AG04450 (cell line): ENCODE measurements at regions not wholly inside any gene's neighbourhood (a gene's known extent, or its start where the extent isn't known, plus 50 kb on each side); places are given as distances from the start of the nearest gene placed in this dataset.

ENCODE experiments used
- CTCF ChIA-PET: fragments of 300-600, 350-600 bp; formaldehyde crosslinking; extraction: SDS; loops from one replicate; lab custom pipeline; 2022; ENCODE audit warnings: antibody characterized with exemption, inconsistent platforms; lab: Charles Lee
- POLR2A ChIA-PET: fragments of 350-600 bp; formaldehyde crosslinking; extraction: SDS; loops from one replicate; lab custom pipeline; 2021; ENCODE audit warnings: antibody characterized with exemption, inconsistent platforms; lab: Yijun Ruan, JAX
- DNase-seq: peaks from one replicate; pipeline ENCODE4 v3.0.0-alpha.2; 2011; ENCODE audit warnings: low read depth, low spot score
- H3K27ac ChIP-seq: one replicate; pipeline ENCODE4 v1.5.1; 2012; ENCODE audit warnings: low read depth, low read length, control low read depth
- H3K27me3 ChIP-seq: one replicate; pipeline ENCODE4 v1.6.0; 2012; ENCODE audit warnings: low read length; ENCODE audit not compliant: control insufficient read depth, insufficient read depth
- H3K4me3 ChIP-seq: 2 replicates; pipeline ENCODE4 v1.5.1; 2011; ENCODE audit warnings: mild to moderate bottlenecking, low read depth, low read length, control low read depth
- H3K9me3 ChIP-seq: 2 replicates; pipeline ENCODE4 v1.5.1; 2012; ENCODE audit warnings: low read length; ENCODE audit not compliant: control insufficient read depth, insufficient read depth
- TF ChIP-seq, protein P1 (sequence below): IDR thresholded peaks from 2 replicates; pipeline ENCODE4 v1.5.1; 2011; ENCODE audit warnings: low read depth, low read length, control low read depth, inconsistent platforms

DNA sequence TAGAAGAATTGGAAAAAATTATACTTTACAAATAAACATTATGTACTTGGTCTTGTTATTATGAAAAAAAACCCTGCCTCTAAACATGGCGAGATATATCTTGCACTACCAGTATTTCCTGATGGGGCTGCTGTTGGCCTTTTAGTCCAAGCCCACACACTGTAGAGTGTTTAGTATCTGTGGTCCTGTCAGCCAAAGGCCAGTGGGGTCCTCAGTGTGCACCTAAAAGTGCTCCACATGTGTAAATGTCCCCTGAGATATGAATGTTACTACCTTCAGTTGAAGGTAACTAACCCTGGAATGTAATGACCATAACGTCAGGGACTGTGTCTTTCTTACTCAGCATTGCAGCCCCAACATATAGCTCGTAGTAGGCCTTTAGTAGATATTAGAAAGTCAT lies 71.1 kb upstream of the HK2 start:
- no peaks in the 10 kb centered on the region for H3K27me3 ChIP-seq
- H3K4me3 ChIP-seq: no peak overlapping the region
- H3K9me3 ChIP-seq: peaks cover 3% of the 10 kb centered on the region
- no peak overlapping the region for H3K27ac ChIP-seq
- CTCF ChIA-PET: interaction anchor here (1.5 to 2.1 kb wide), 2 partner anchors 49 to 74 kb away, joined by 3 to 6 read pairs; no protein-coding TSS in a partner anchor
- TF ChIP-seq, protein P1, sequence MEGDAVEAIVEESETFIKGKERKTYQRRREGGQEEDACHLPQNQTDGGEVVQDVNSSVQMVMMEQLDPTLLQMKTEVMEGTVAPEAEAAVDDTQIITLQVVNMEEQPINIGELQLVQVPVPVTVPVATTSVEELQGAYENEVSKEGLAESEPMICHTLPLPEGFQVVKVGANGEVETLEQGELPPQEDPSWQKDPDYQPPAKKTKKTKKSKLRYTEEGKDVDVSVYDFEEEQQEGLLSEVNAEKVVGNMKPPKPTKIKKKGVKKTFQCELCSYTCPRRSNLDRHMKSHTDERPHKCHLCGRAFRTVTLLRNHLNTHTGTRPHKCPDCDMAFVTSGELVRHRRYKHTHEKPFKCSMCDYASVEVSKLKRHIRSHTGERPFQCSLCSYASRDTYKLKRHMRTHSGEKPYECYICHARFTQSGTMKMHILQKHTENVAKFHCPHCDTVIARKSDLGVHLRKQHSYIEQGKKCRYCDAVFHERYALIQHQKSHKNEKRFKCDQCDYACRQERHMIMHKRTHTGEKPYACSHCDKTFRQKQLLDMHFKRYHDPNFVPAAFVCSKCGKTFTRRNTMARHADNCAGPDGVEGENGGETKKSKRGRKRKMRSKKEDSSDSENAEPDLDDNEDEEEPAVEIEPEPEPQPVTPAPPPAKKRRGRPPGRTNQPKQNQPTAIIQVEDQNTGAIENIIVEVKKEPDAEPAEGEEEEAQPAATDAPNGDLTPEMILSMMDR: no peak
- no peak for DNase-seq
- POLR2A ChIA-PET: interaction anchor here (0.6 kb wide), 1 partner anchor 13 kb away, joined by 3 read pairs; no protein-coding TSS in a partner anchor

DNA sequence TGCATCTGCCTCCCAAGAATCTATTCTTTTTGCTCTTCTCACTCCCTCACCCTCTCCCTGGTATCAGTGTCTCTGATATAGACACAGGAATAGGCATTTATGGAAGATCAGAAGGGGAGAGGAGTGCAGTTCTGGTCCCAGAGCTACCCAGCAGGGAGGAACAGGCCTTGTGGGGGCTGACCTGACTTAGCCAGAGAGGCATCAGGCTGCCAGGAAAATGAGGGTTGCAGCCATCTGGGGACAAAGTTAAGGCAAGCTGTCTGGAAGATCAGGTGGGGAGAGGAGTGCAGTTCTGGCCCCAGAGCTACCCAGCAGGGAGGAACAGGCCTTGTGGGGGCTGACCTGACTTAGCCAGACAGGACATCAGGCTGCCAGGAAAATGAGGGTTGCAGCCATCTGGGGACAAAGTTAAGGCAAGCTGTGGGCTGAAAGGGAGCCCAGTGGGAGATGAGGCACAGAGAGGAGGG lies 69.9 kb upstream of the HK2 start:
- peaks cover 3% of the 10 kb centered on the region for H3K9me3 ChIP-seq
- ChIA-PET POLR2A (no interaction called here), CTCF (interaction anchor here (1.0 to 2.1 kb wide), 3 partner anchors 73 to 111 kb away, joined by 3 to 6 read pairs (median 4); no protein-coding TSS in a partner anchor)
- H3K27ac ChIP-seq: no peak overlapping the region
- TF ChIP-seq, protein P1: no peak
- H3K4me3 ChIP-seq: no peak overlapping the region
- DNase-seq: no peak
- no peaks in the 10 kb centered on the region for H3K27me3 ChIP-seq

DNA sequence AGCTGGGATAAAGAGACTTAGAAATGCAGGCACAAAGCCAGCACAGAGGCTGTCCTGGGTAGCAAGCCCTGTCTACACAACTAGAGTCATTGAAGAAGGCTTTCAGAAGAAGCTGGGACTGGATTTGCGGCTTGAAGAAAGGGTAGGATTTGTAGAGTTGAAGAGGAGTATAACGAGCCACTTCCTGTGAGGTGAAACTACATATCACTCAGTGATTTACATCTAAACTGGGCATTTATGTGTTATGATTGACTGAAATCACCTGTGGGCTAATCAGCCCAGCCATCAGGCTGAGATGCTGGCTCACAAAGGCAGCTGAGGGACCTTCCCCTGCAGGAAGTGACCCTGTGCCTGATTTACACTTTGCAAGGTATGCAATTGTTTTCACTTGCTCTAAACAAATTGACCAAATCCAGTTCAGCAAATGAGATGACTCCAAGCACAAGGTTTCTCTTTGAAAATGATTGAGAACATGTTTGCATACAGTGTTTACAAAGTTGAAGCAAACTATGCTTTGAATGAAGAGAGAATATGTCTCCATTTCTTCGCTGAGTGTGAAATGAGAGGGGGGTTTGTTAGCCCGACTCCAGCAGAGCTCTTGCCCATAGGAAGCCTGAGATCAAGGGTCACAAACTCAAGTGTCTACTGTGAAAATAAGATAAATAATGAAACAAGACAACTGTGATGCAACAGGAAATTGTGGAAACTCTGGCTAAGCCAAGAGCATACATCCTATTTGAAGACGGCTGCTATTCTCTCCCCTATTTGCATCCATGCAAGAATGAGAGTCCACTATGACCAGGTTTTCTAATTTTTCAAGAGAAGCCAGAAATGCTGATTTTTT lies 69.3 kb upstream of the HK2 start:
- Histone ChIP-seq H3K27me3 (no peaks in the 10 kb centered on the region), H3K27ac (no peak overlapping the region), H3K9me3 (peaks cover 3% of the 10 kb centered on the region), H3K4me3 (no peak overlapping the region)
- ChIA-PET POLR2A (interaction anchor here (0.7 kb wide), 1 partner anchor 350 kb away, joined by 3 read pairs; no protein-coding TSS in a partner anchor), CTCF (interaction anchor here (1.0 to 2.1 kb wide), 3 partner anchors 72 to 110 kb away, joined by 3 to 6 read pairs (median 4); no protein-coding TSS in a partner anchor)
- TF ChIP-seq, protein P1: no peak
- no peak for DNase-seq

DNA sequence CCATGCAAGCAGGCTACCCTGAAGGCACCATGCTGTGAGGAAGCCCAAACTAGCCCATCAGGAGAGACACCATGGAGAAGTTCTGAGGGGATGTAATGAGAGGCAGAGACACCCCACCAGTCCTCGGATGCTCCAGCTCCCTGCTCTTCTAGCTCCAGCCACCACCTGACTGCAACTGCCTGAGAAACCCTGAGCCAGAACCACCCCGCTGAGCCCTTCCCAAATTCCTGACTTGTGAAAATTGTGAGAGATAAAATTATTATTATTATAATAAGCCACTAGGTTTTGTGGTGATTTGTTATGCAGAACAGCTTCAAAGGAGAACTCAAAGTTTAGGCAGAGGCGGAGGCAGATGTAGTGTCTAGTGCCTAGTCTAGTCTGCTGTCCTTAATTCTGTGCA lies 67.1 kb upstream of the HK2 start:
- TF ChIP-seq, protein P1: no peak
- Histone ChIP-seq H3K4me3 (no peak overlapping the region), H3K27me3 (no peaks in the 10 kb centered on the region), H3K9me3 (peaks cover 3% of the 10 kb centered on the region), H3K27ac (no peak overlapping the region)
- ChIA-PET CTCF (no interaction called here), POLR2A (interaction anchor here (0.6 kb wide), 1 partner anchor 9 kb away, joined by 5 read pairs; no protein-coding TSS in a partner anchor)
- DNase-seq: no peak
